DMS79 treated with DMSO at 0.1 percent for 48 hours (cell line): ENCODE measurements at regions not wholly inside any gene's neighbourhood (a gene's known extent, or its start where the extent isn't known, plus 50 kb on each side); places are given as distances from the start of the nearest gene placed in this dataset.
"Not testable (repeated sequence)": the region's sequence is repeated elsewhere in the genome, so short reads cannot be mapped to it uniquely, and the experiment has no call there.

ENCODE experiments used
- DNase-seq: peaks from one replicate; lab custom pipeline; 2025; lab: John Stamatoyannopoulos, UW

DNA sequence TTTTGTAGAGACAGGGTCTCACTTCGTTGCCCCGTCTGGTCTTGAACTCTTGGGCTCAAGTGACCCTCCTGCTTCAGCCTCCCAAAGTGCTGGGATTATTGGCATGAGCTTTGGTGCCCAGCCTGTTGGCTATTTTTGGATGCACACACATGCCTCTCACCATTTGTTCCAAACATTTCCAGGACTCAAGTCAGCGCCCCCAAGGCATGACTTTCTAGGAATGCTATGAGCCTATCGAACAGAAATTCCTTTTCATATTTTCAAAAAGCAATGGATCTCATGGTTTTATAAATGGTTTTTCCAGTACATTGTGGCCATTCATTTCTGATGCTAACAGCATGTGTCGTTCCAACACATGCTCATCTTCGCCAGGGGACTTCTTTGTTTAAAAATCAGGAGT lies 119.3 kb upstream of the NAA20 start:
- DNase-seq = no peak

DNA sequence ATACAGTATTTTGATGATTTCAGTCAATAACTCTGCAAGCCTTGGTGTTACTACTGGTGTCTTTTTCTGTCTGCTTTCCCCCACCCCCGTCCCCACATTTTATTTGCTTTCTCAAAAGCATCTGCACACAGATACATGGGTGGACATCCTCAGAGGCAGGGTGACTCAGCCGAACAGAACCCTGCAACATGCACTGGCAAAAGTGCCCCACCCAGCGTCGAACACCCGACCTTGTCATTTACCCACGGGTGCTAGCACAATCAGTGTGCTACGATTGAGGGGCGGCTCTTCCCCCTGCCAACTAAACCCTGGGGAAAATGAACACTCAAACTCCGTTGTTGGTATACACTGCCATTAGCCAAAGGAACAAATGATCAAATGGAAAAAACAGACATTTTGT lies 115.9 kb upstream of the NAA20 start:
- no peak for DNase-seq

DNA sequence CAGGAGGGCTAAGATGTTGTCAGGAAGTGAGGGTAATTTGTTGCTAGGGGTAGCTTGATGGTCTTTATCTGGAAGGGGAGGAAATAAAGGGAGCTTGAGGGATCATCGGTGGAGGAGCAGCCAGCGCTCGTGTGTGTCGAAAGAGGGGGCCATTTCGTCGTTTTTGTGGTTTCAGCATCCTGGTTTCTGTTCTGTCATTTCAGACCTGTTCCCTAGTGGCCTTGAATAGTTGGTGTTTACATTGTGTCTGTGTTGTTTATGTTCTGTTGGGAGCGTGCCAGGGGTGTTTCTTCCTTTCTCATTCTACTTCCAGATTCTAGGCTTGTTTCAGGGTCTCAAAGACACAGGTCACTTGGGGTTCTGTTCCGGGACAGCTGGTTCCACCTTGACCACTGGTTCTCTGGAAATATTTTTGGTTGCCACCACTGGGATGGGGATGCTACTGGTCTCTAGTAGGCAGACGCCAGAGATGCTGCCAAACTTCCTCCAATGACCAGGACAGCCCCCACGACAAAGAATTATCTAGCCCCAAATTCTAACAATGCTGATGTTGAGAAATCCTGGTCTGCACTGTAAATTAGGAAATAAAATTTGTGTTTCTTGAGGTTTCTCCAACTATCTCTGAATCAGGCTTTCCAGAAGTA lies 113.9 kb upstream of the NAA20 start:
- no peak for DNase-seq

DNA sequence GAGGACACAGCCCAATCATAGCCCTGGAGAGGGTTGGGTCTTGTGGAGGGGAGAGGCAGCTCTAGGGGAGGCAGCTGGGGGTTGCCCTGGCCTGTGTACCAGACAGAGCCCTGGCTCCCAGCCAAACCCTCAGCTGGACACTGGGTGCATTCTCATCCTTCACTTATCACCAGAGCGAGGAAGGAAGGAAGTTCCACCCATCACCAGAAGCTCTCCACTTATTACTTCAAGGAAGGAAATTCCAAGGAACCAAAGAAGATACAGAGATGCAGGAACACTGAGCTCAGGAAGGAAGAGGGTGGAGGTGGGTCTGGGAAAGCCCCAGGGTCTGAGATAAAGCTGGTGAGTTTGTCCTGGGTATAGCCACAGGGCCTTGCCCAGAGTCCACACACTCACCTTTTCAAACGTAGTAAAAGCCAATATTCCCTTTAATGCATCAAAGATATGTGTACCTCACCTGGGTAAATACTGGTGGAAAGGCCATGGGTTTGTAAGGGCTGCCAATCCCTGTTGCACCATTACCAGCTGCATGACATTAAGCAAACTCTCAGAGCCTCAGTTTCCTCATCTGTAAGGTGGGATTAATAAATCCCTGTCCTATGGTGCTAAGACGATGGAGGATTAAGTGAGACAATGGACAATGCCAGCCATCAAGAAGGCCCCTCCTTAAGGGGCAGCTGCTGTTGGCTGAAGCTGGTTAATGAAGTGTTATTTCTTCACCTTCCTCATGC lies 109.7 kb upstream of the NAA20 start:
- DNase-seq = no peak

DNA sequence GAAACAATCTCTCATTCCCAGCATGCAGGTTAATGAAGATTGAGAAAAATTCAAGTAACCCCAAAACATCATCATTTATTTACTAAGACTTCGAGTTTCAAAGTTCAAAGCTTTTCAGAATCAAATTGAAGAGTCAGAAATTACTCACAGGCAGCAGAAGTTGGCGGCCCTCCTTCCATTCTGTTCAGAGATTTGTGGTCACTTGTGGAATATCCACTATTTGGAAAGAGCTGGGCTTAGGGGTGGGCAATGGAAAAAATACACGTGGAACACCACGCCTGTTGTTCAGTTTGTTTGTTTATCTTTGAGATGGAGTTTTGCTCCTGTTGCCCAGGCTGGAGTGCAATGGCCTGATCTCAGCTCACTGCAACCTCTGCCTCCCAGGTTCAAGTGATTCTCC lies 108.6 kb upstream of the NAA20 start:
- DNase-seq = no peak

DNA sequence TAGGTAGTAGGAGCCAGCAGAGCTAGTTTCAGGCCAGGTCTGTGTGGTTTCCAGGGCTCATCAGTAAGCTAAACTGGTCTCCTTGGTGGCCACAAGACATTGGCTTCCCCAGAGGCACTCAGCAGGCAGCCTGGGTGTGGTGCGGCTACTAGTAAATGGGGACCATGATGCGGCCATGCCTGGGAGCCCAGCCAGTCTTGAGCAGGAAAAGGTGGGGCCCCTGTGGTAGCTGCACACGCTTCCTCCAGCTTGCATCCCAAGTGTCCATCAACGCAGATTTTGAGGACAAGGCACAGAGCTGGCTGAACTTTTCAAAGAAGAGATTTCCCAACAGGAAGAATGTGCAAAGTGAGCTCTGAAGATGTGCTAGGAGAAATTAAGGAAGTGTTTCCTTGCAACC lies 107.4 kb upstream of the NAA20 start:
- DNase-seq = no peak

DNA sequence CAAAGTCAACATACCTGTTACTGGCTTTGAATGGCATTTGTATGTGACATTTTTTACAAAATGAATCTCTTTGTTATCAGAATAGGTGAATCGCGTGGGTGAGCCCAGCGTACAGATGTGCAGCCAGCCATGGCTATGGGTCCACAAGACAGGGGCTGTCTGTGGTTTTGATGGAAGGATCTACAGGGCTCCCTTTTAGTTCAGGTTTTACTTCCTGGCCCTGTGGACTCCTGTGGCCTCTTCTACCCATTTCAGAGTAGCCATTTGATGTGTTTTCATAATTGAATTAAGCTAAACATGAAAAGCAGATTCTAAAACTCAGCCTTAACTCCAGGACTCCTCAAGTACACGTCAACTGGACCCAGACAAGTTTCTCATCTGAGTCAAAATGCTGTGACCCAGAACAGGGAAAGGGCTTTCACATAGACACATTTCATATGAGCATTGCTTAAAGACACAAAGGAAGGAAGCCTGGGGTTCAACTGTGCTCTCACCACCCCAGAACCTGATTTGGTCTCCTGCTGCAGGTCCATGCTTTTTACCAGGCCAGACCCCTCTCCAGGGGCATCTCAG lies 105.3 kb upstream of the NAA20 start:
- DNase-seq = no peak

DNA sequence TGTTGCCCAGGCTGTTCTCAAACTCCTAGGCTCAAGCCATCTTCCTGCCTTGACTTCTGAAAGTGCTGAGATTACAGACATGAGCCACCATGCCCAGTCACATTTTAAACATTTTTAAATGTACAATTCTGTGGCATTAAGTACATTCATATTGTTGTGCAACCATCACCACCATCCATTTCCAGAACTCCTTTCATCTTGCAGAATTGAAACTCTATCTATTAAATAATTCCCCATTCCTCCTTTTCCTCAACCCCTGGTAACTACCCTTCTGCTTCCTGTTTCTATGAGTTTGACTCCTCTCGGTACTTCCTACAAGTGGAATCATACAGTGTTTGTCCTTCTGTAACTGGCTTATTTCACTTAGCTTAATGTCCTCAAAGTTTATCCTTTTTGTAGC lies 103.8 kb upstream of the NAA20 start:
- DNase-seq = no peak

DNA sequence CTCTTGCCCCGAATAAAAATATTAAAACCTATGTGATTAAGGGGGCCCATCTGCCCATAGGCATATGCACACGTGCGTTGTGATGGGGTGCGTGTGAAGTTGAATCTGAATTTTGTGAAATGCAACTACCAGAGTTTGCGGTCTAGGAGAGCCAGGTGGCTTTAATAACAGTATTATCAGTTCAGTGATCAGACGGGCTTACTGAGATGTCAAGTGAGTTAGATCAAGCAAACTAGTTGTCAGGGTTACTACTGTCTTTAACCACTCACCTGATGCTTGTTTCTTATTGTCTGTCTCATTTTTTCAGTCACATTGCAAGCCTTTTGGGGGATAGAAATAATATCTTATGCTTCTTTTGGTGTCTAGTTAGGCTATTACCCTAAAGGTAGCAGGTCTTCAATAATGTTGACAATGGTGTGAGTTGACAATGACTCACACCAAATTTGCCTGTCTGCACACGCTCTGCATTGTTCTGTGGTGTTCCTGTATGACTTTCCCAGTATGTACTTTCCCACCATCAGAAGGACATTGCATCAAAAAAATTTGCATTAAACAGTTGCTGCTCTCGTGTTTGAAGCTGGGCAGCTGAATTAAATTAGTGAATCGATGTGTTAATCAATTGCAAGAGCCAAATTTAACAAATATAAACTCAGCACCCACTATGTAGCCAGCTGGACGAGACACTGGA lies 103.1 kb upstream of the NAA20 start:
- no peak for DNase-seq

DNA sequence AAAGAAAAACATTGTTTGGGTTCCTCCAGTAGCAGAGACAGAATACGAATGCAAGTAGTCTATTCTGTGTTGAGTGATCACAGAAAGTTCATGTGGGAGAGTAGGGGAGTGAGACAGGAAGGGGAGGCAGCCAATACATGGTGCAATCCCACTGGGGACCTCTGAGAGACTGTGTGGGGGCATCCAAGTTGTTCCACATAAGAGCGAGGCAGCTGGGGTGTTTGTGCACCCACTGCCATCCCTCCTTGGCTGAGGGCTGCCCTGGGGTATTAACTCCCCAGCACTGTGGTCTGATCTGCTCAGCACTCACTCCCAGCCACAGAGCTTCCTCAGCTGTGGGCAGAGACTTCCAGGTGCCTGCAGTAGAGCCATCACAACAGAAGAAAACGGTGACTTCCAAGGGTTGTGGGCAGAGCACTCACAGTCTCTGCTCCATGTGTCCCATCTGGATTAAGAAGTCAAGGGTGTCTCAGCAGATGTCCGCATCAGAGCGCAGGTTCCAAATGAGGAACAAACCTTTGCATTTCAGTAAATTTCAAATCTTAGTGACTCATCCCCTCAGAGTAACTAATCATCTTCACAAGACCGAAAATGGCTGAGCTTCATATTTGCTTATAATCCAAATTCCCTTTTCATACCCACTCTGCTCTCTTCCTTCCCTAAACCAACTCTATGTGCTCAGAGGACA lies 101.9 kb upstream of the NAA20 start:
- no peak for DNase-seq

DNA sequence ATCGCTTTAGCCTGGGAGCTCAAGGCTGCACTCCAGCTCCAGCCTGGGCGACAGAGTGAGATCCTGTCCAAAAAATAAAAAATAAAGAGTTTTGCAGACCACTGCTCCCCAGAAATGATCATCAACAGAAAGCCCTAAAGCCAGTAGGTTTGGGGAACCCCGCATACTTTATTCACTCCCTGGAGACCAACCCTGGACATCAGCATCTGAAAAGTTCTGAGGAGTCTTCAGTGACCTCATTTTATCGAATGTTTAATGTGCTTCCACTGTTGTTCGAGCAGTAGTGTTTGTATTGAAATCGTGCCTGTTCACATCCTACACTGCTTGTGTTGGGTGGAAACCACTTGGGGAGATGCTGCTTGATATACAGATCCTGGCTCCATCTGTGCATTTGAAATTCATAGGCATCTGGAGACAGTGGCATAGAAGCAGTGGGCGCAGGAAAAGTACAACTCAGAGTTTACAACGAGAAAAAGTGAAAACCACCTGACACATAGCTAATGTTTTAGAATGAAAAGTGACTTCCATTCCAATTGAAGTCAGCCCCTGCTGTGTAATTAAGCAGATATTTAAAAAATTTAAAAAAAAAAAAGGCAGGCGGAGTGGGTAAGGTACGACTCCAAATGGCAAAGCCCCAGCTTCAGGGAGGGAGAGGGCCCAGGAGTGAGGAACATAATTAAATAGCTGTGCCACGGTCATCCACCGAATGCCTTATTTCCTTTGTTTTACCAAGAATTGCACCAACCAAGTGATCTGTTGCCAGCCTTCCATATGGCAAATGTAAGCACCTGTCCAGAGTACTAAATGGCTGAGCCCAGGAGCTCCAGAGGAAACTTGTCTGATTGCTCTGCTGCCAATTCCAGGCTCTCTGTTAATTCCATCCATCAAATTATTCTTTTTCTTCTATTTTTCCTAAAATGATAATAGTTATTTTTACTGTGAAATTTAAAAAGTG lies 100.4 kb upstream of the NAA20 start:
- no peak for DNase-seq

DNA sequence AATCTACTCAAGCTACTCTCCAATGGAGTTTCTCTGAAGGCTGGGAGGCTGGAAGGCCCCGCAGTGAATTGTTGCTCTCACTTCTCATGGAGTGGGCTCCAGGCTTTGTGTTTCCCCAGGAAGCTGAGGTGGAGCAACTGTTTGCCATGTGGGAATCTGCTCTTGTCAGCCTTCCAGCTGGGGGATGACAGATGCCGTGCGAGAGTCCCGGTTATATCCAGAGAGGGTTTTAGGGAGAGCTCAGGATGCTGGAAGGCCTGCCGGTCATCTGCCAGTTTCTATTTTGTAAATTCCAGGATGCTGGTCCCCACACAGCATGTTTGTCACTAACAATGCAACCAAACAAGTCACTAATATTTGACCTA lies 98.2 kb upstream of the NAA20 start:
- DNase-seq = no peak

DNA sequence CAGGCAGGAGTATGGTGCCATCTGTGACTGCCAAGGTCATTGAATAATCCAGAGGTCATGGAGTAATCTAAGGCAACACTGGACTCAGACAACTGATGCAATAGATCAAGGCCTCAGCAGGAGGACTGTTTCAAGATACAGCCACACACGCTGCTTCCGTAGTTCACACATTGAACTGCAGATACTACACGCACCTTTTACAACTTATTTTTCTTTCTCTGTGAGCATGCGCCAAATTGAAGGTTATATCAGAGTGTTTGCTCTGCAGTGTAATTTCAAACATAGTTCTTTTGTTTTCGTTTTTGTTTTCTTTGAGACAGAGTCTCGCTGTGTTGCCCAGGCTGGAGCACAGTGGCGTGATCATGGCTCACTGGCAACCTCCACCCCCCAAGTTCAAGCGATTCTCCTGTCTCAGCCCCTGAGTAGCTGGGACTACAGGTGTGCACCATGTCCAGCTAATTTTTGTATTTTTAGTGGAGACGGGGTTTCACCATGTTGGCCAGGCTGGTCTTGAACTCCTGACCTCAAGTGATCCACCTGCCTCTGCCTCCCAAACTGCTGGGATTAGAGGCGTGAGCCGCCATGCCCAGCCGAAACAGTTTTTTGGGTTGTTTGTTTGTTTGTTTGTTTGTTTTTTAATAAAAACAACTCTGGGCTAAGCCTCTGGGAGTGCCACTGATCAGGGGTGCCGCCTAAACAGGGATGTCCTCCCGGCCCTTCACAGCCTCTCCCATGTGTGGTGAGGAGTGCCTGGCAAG lies 96.6 kb upstream of the NAA20 start:
- no peak for DNase-seq

DNA sequence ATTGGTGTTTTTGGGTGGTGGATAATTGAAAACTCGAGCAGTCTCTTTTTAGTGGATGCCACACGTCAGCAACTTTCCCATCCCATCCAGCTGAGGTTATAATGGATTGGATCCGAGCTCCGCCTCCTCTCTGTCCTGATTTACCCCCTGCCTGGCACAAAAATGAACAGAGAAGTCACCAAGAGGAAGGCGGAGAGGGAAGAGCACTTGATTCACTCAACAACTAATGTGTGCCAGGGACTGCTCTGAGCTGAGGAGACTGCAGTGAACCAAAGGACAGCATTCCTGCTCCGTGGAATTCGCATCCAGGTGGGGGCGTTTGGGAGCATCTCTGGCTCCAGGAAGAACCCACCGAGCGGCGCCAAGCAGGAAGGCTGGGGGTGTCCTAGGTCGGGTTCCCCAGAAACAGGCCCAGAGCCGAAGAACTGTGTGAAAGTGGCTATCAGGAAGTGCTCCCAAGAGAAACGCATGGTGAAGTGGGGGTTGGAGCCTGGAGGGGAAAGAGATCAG lies 95.8 kb upstream of the NAA20 start:
- DNase-seq = no peak

DNA sequence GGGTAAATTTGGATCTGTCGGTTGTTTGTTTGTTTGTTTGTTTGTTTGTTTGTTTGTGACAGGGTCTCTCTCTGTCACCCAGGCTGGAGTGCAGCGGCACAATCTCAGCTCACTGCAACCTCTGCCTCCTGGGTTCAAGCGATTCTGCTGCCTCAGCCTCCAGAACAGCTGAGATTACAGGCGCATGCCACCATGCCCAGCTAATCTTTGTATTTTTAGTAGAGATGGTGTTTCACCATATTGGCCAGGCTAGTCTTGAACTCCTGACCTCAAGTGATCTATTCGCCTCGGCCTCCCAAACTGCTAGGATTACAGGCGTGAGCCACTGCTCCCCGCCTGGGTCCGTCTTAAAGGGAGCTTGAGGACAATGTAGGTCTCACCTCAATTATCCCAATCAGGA lies 95.3 kb upstream of the NAA20 start:
- not testable (repeated sequence) for DNase-seq

DNA sequence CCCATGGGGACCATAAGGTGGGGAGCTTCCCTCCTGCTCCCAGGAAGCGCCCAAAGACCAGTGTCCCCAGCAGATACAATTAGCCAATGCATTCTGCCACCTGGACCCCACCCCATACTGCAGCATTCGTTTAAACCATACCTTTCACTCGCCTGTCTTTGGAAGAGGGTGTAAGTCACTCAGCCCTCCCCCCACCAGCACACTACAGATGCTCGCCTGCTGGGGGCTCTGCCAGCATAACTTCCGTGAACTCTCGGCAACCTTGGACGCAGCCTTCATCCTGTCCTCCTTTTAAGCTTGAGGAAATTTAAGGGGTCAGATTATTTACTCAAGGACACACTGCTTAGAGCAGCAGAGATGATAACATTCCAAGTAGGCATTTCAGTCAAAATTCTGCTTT lies 94.4 kb upstream of the NAA20 start:
- DNase-seq = no peak

DNA sequence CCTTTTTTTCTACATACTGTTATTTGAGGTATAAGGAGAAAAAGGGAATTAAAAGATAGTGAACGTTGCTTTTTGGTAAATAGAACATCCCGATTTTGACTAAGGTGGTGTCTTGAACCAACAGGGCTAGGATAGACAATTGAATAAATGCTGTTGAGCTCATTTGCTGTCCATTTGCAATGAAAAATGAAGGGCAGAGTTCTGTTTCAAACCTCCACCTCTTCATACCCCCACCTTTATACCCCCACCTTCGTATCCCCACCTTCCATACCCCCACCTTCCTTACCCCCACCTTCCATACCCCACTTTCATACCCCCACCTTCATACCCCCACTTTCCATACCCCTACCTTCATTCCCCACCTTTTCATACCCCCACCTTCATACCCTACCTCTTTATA lies 93.4 kb upstream of the NAA20 start:
- no peak for DNase-seq

DNA sequence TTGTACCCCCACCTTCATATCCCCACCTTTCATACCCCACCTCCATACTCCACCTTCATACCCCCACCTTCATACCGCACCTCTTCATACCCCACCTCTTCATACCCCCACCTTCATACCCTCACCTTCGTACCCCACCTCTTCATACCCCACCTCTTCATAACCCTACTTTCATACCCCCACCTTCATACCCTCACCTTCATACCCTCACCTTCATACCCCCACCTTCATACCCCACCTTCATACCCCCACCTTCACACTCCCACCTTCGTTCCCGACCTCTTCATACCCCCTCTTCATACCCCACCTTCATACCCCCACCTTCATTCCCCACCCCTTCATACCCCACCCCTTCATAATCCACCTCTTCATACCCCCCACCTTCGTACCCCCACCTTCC lies 92.9 kb upstream of the NAA20 start:
- no peak for DNase-seq

DNA sequence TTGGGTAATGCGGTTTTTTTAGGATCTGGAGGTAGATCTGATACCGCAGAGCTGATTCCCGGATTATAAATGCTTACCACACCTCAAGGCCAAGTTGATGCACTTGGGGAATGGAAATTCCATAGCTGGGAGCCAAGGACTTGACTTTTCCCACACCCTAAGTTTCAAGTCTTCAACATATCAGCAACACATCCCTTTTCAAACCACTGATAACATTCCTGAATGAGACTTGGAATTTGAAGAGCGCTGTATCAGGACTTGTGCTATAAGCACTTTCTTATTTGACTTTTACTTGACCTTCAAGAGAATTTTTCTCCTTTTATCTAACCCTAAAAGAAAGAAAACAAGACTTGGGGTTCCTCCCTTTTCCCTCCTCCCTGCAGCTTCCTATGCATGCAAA lies 90.6 kb upstream of the NAA20 start:
- DNase-seq = no peak

DNA sequence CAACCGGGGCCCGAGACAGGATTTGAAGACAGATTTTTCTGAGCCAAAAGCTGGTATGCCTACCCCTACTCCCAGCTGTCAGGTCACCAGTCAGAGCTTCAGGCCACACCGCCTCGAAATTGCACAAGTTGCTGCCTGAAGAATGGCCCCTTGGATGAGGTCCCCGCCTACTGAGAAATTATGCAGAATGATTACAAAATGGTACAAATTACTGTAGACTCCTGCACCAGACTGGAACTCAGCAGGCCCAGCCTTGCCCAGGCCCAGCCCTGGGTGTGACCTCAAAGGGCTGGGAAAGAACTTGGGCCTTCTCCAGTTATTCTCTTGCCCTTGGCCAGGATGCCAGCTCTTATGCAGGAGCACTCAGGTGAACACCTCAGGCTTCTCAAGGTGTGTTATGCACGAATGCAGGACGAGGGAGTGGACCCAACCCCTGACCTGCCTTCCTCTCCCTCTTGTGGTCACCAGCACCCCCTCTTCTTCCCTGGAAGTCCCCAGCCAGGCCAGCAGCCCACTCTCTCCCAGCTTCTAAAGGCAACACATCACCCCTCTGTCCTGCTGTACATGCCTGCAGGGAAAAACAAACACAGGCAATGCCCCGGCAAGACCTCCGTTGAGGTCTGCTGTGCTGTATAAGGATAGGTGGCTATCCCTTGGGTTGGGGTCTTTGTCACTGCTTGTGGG lies 88.7 kb upstream of the NAA20 start:
- no peak for DNase-seq
